GM12892 (cell line): ENCODE measurements at regions not wholly inside any gene's neighbourhood (a gene's known extent, or its start where the extent isn't known, plus 50 kb on each side); places are given as distances from the start of the nearest gene placed in this dataset.

Experiments
- POLR2A ChIP-seq: IDR thresholded peaks from 2 replicates; pipeline ENCODE4 v1.6.1; 2011; ENCODE audit warnings: low read depth, low read length, control low read depth
- POLR2AphosphoS5 ChIP-seq: IDR thresholded peaks from 2 replicates; pipeline ENCODE4 v1.6.1; 2011; ENCODE audit warnings: low read depth, low read length, control low read depth
- TAF1 ChIP-seq: IDR thresholded peaks from 2 replicates; pipeline ENCODE4 v1.6.1; 2011; ENCODE audit warnings: low read depth, mild to moderate bottlenecking, control low read depth, low read length, borderline replicate concordance

- TF ChIP-seq POLR2AphosphoS5 (no peak), POLR2A (no peak), TAF1 (no peak)
Measured at GRCh38 chr22:26889802-26890201, 232.4 kb downstream of the MIAT start.
